ENCODE measurements at regions not wholly inside any gene's neighbourhood (a gene's known extent, or its start where the extent isn't known, plus 50 kb on each side); places are given as distances from the start of the nearest gene placed in this dataset.

DNA sequence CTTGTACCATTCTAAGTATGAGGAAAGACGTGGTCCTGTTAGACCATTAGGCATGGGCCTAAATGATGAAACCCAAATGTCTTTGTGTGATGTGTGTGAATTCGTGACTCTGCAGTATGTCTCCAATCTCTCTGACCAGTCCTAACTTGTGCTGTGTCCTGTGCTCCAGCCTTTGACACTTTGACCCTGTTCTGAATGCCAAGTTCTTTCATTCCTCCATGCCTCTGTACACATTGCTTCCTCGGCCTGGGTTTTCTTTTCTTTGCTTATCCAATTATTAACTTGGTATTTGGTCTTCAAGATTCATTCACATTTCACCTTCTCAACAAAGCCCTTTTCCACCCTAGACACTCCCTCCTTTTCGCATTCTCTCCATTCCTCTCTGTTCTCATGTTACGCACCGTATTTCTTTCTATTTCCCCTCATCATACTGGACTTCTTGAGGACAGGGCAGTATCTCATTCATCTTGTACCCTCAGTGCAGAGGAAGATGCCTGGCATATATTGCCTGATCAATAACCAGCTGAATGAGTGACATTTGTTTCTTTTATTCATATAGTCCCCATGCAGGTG lies 138.7 kb downstream of the F11 start:
- ChIA-PET POLR2A (no interaction called here), RAD21 (ENCODE audit: low non-redundant PET in 1 of 2, low total read pairs in 2 of 2, uncharacterized antibody in 2 of 2, unreplicated experiment in 2 of 2) (no interaction called here), CTCF (no interaction called here)

More for the DNA sequence above, 138.7 kb downstream of the F11 start:
- Histone ChIP-seq H4K20me1 (ENCODE audit: insufficient read depth) (no peaks in the 10 kb centered on the region), H3K79me2 (ENCODE audit: insufficient read depth, low read length) (no peaks in the 10 kb centered on the region), H3K36me3 (ENCODE audit: control insufficient read depth in 1 of 2, insufficient read depth in 2 of 2, low read length in 2 of 2) (no peaks in the 10 kb centered on the region), H3K4me1 (ENCODE audit: control insufficient read depth in 1 of 2, insufficient read depth in 2 of 2, low read length in 2 of 2) (no peaks in the 10 kb centered on the region), H3K9me2 (ENCODE audit: insufficient read depth) (no peaks in the 10 kb centered on the region), H2AFZ (ENCODE audit: low read depth, low read length, poor library complexity, severe bottlenecking) (no peak overlapping the region), H3K4me3 (replicated peaks in 1 of 2; ENCODE audit: low read depth in 1 of 2, low read length in 2 of 2) (no peak overlapping the region), H3K27me3 (ENCODE audit: insufficient read depth, low read length) (no peaks in the 10 kb centered on the region), H3K27ac (ENCODE audit: low read depth, low read length) (no peak overlapping the region), H3K4me2 (ENCODE audit: low read length) (no peak overlapping the region), H3K9me3 (ENCODE audit: control insufficient read depth in 1 of 2, insufficient read depth in 1 of 2, low read depth in 1 of 2, low read length in 2 of 2) (no peaks in the 10 kb centered on the region), H3K9ac (ENCODE audit: low read length) (no peak overlapping the region)
- intact Hi-C loops (cut with micrococcal nuclease), result no loop called here
- TF ChIP-seq SP1 (IDR thresholded peaks at IDR 0.05; ENCODE audit: low read depth) (no peak), EZH2phosphoT487 (IDR thresholded peaks at IDR 0.05; ENCODE audit: borderline replicate concordance) (no peak), ELF1 (IDR thresholded peaks at IDR 0.05; ENCODE audit: borderline replicate concordance, low read depth) (no peak), POLR2AphosphoS5 (IDR thresholded peaks at IDR 0.05; ENCODE audit: low read depth, low read length) (no peak), ZNF274 (IDR thresholded peaks at IDR 0.05; ENCODE audit: low read depth, low read length) (no peak), ZFX (IDR thresholded peaks at IDR 0.05) (no peak), RAD21 (IDR thresholded peaks at IDR 0.05; ENCODE audit: low read depth) (no peak), EGR1 (IDR thresholded peaks at IDR 0.05; ENCODE audit: low read depth) (no peak), CBX3 (IDR thresholded peaks at IDR 0.05; ENCODE audit: low read depth) (no peak), FOSL1 (IDR thresholded peaks at IDR 0.05; ENCODE audit: low read depth) (no peak), JUND (IDR thresholded peaks at IDR 0.05) (no peak)
- TF ChIP-seq, protein P1, sequence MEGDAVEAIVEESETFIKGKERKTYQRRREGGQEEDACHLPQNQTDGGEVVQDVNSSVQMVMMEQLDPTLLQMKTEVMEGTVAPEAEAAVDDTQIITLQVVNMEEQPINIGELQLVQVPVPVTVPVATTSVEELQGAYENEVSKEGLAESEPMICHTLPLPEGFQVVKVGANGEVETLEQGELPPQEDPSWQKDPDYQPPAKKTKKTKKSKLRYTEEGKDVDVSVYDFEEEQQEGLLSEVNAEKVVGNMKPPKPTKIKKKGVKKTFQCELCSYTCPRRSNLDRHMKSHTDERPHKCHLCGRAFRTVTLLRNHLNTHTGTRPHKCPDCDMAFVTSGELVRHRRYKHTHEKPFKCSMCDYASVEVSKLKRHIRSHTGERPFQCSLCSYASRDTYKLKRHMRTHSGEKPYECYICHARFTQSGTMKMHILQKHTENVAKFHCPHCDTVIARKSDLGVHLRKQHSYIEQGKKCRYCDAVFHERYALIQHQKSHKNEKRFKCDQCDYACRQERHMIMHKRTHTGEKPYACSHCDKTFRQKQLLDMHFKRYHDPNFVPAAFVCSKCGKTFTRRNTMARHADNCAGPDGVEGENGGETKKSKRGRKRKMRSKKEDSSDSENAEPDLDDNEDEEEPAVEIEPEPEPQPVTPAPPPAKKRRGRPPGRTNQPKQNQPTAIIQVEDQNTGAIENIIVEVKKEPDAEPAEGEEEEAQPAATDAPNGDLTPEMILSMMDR (IDR thresholded peaks at IDR 0.05 in 2 of 3, conservative IDR thresholded peaks at IDR 0.05 in 1 of 3; ENCODE audit: borderline replicate concordance in 1 of 3, insufficient read depth in 1 of 3, low read depth in 2 of 3, low read length in 2 of 3), result no peak
- TF ChIP-seq, protein P2, sequence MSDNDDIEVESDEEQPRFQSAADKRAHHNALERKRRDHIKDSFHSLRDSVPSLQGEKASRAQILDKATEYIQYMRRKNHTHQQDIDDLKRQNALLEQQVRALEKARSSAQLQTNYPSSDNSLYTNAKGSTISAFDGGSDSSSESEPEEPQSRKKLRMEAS (IDR thresholded peaks at IDR 0.05), result no peak
- TF ChIP-seq, protein P3, sequence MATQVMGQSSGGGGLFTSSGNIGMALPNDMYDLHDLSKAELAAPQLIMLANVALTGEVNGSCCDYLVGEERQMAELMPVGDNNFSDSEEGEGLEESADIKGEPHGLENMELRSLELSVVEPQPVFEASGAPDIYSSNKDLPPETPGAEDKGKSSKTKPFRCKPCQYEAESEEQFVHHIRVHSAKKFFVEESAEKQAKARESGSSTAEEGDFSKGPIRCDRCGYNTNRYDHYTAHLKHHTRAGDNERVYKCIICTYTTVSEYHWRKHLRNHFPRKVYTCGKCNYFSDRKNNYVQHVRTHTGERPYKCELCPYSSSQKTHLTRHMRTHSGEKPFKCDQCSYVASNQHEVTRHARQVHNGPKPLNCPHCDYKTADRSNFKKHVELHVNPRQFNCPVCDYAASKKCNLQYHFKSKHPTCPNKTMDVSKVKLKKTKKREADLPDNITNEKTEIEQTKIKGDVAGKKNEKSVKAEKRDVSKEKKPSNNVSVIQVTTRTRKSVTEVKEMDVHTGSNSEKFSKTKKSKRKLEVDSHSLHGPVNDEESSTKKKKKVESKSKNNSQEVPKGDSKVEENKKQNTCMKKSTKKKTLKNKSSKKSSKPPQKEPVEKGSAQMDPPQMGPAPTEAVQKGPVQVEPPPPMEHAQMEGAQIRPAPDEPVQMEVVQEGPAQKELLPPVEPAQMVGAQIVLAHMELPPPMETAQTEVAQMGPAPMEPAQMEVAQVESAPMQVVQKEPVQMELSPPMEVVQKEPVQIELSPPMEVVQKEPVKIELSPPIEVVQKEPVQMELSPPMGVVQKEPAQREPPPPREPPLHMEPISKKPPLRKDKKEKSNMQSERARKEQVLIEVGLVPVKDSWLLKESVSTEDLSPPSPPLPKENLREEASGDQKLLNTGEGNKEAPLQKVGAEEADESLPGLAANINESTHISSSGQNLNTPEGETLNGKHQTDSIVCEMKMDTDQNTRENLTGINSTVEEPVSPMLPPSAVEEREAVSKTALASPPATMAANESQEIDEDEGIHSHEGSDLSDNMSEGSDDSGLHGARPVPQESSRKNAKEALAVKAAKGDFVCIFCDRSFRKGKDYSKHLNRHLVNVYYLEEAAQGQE (IDR thresholded peaks at IDR 0.05; ENCODE audit: low read depth), result no peak
- TF ChIP-seq, protein P4, sequence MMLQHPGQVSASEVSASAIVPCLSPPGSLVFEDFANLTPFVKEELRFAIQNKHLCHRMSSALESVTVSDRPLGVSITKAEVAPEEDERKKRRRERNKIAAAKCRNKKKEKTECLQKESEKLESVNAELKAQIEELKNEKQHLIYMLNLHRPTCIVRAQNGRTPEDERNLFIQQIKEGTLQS (IDR thresholded peaks at IDR 0.05), result no peak
- no TSS peak for BruUV-seq (replicated peaks)
- no peak for DNase-seq (ENCODE audit: low read depth, low spot score)
- ATAC-seq, result no peak

All from HCT116 (cell line).